Ishikawa (cell line): ENCODE measurements at regions not wholly inside any gene's neighbourhood (a gene's known extent, or its start where the extent isn't known, plus 50 kb on each side); places are given as distances from the start of the nearest gene placed in this dataset.

ENCODE experiments used
- CEBPB ChIP-seq: IDR thresholded peaks from 2 replicates; pipeline ENCODE4 v1.6.1; 2012
- CREB1 ChIP-seq: IDR thresholded peaks from 2 replicates; pipeline ENCODE4 v1.6.1; 2012; ENCODE audit warnings: low read depth
- EGR1 ChIP-seq: IDR thresholded peaks from 2 replicates; pipeline ENCODE4 v1.6.1; 2012
- EP300 ChIP-seq: IDR thresholded peaks from 2 replicates; pipeline ENCODE4 v1.6.1; 2012; ENCODE audit warnings: borderline replicate concordance
- FOXM1 ChIP-seq: IDR thresholded peaks from 2 replicates; pipeline ENCODE4 v1.6.1; 2012; ENCODE audit warnings: low read depth, borderline replicate concordance
- NFIC ChIP-seq: IDR thresholded peaks from 2 replicates; pipeline ENCODE4 v1.6.1; 2012
- RAD21 ChIP-seq: IDR thresholded peaks from 2 replicates; pipeline ENCODE4 v1.6.1; 2012; ENCODE audit warnings: low read depth
- REST ChIP-seq: IDR thresholded peaks from 2 replicates; pipeline ENCODE4 v1.6.1; 2012; ENCODE audit warnings: low read depth, mild to moderate bottlenecking
- TAF1 ChIP-seq: IDR thresholded peaks from 2 replicates; pipeline ENCODE4 v1.6.1; 2012; ENCODE audit warnings: low read depth, mild to moderate bottlenecking
- TCF12 ChIP-seq: IDR thresholded peaks from 2 replicates; pipeline ENCODE4 v1.6.1; 2012; ENCODE audit warnings: low read depth
- TEAD4 ChIP-seq: IDR thresholded peaks from 2 replicates; pipeline ENCODE4 v1.6.1; 2012
- USF1 ChIP-seq: IDR thresholded peaks from 2 replicates; pipeline ENCODE4 v1.6.1; 2012
- YY1 ChIP-seq: IDR thresholded peaks from 2 replicates; pipeline ENCODE4 v1.6.1; 2012; ENCODE audit warnings: low read depth
- ZBTB7A ChIP-seq: IDR thresholded peaks from 2 replicates; pipeline ENCODE4 v1.6.1; 2012; ENCODE audit warnings: low read depth
- TF ChIP-seq, protein P1 (sequence below): IDR thresholded peaks from 2 replicates; pipeline ENCODE4 v1.6.1; 2012

GRCh38 chr10:29146311-29147100, 142.4 kb upstream of the LYZL1 start:
- no peak for TF ChIP-seq RAD21
- no peak for TF ChIP-seq USF1
- TF ChIP-seq CEBPB, result no peak
- no peak for TF ChIP-seq REST
- TF ChIP-seq TCF12, result no peak
- TF ChIP-seq, protein P1, sequence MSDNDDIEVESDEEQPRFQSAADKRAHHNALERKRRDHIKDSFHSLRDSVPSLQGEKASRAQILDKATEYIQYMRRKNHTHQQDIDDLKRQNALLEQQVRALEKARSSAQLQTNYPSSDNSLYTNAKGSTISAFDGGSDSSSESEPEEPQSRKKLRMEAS, result no peak
- no peak for TF ChIP-seq CREB1
- no peak for TF ChIP-seq TEAD4
- no peak for TF ChIP-seq NFIC
- TF ChIP-seq ZBTB7A, result no peak
- no peak for TF ChIP-seq EGR1
- no peak for TF ChIP-seq YY1
- TF ChIP-seq FOXM1, result no peak
- TF ChIP-seq TAF1, result no peak
- no peak for TF ChIP-seq EP300

GRCh38 chr10:29150010-29150409, 138.9 kb upstream of the LYZL1 start:
- TF ChIP-seq CEBPB (no peak), NFIC (no peak), EP300 (no peak)

- TF ChIP-seq ZBTB7A (no peak), CREB1 (no peak), USF1 (no peak), TCF12 (no peak), RAD21 (no peak), TEAD4 (no peak), NFIC (no peak), YY1 (no peak), TAF1 (no peak), REST (no peak), CEBPB (no peak)
- TF ChIP-seq, protein P1, result no peak
Observed at GRCh38 chr10:29151005-29151404, 137.9 kb upstream of the LYZL1 start.

- no peak for TF ChIP-seq TEAD4
- no peak for TF ChIP-seq RAD21
- no peak for TF ChIP-seq YY1
- TF ChIP-seq EGR1, result no peak
- TF ChIP-seq TAF1, result no peak
- TF ChIP-seq, protein P1, result no peak
- TF ChIP-seq NFIC, result no peak
- no peak for TF ChIP-seq USF1
- no peak for TF ChIP-seq REST
- TF ChIP-seq CEBPB, result no peak
- TF ChIP-seq FOXM1, result no peak
- no peak for TF ChIP-seq EP300
- TF ChIP-seq TCF12, result no peak
- no peak for TF ChIP-seq CREB1
- no peak for TF ChIP-seq ZBTB7A
Observed at GRCh38 chr10:29157321-29157720, 131.5 kb upstream of the LYZL1 start.
